ENCODE measurements at regions not wholly inside any gene's neighbourhood (a gene's known extent, or its start where the extent isn't known, plus 50 kb on each side); places are given as distances from the start of the nearest gene placed in this dataset.

GRCh38 chr14:22044193-22044592 lies 370.6 kb upstream of the OR4E1 start:
- TF ChIP-seq CTCF (IDR thresholded peaks at IDR 0.05; ENCODE audit: insufficient read depth, missing control alignments): no peak
- FAIRE-seq: no peak
- DNase-seq (ENCODE audit: insufficient read length, low spot score): no peak

GRCh38 chr14:22040781-22041125 lies 367.1 kb upstream of the OR4E1 start:
- DNase-seq (ENCODE audit: insufficient read length, low spot score) (no peak), FAIRE-seq (no peak)
- TF ChIP-seq CTCF (IDR thresholded peaks at IDR 0.05; ENCODE audit: insufficient read depth, missing control alignments): no peak

- peak; percentile 32 for TF ChIP-seq CTCF (IDR thresholded peaks at IDR 0.05; ENCODE audit: insufficient read depth, missing control alignments)
- FAIRE-seq (no peak), DNase-seq (ENCODE audit: insufficient read length, low spot score) (no peak)
Observed at GRCh38 chr14:22039938-22040780, 366.5 kb upstream of the OR4E1 start.

- no peak for TF ChIP-seq CTCF (IDR thresholded peaks at IDR 0.05; ENCODE audit: insufficient read depth, missing control alignments)
- DNase-seq (ENCODE audit: insufficient read length, low spot score) (no peak), FAIRE-seq (no peak)
Observed at GRCh38 chr14:22036541-22037239, 363.1 kb upstream of the OR4E1 start.

GRCh38 chr14:22026527-22026926 lies 352.9 kb upstream of the OR4E1 start:
- TF ChIP-seq CTCF (IDR thresholded peaks at IDR 0.05; ENCODE audit: insufficient read depth, missing control alignments): no peak
- DNase-seq (ENCODE audit: insufficient read length, low spot score): no peak
- FAIRE-seq: no peak

GRCh38 chr14:22025879-22026278 lies 352.3 kb upstream of the OR4E1 start:
- FAIRE-seq: no peak
- no peak for TF ChIP-seq CTCF (IDR thresholded peaks at IDR 0.05; ENCODE audit: insufficient read depth, missing control alignments)
- DNase-seq (ENCODE audit: insufficient read length, low spot score): no peak

GRCh38 chr14:22024137-22024536 lies 350.5 kb upstream of the OR4E1 start:
- FAIRE-seq: no peak
- no peak for DNase-seq (ENCODE audit: insufficient read length, low spot score)

More at GRCh38 chr14:22024137-22024536, 350.5 kb upstream of the OR4E1 start:
- no peak for TF ChIP-seq CTCF (IDR thresholded peaks at IDR 0.05; ENCODE audit: insufficient read depth, missing control alignments)

Measured in D721Med (cell line).